B cell (primary cell): ENCODE measurements at regions not wholly inside any gene's neighbourhood (a gene's known extent, or its start where the extent isn't known, plus 50 kb on each side); places are given as distances from the start of the nearest gene placed in this dataset.

Source experiments
- CTCF ChIP-seq: fragments of 200-600 bp; IDR thresholded peaks from one replicate; pipeline ENCODE4 v1.8.0; 2022; ENCODE audit warnings: antibody characterized with exemption, mild to moderate bottlenecking
- EZH2 ChIP-seq: IDR thresholded peaks from 2 replicates; pipeline ENCODE4 v1.6.1; 2012; ENCODE audit warnings: borderline replicate concordance, low read depth, mild to moderate bottlenecking, moderate library complexity, low read length; ENCODE audit not compliant: insufficient read depth, poor library complexity, severe bottlenecking

GRCh38 chr15:92733090-92733933 is 77.7 kb upstream of the FAM174B start:
- TF ChIP-seq CTCF (no peak), EZH2 (no peak)
